Chondrocyte (in vitro differentiated cells): ENCODE measurements at regions not wholly inside any gene's neighbourhood (a gene's known extent, or its start where the extent isn't known, plus 50 kb on each side); places are given as distances from the start of the nearest gene placed in this dataset.

Experiments used
- DNase-seq: peaks from one replicate; pipeline ENCODE4 v3.0.0; 2021; ENCODE audit warnings: mixed read lengths, low spot score
- H3K27ac Mint-ChIP-seq: one replicate; pipeline ENCODE4 v1.8.0; 2021; ENCODE audit warnings: mild to moderate bottlenecking, moderate library complexity, mixed read lengths; ENCODE audit not compliant: unreplicated experiment
- H3K27me3 Mint-ChIP-seq: 2 replicates; pipeline ENCODE4 v1.8.0; 2021; ENCODE audit warnings: low read depth, mixed read lengths
- H3K36me3 Mint-ChIP-seq: 2 replicates; pipeline ENCODE4 v1.8.0; 2021; ENCODE audit warnings: low read depth, mixed read lengths
- H3K4me1 Mint-ChIP-seq: 2 replicates; pipeline ENCODE4 v1.8.0; 2021; ENCODE audit warnings: low read depth, mild to moderate bottlenecking, mixed read lengths
- H3K4me3 Mint-ChIP-seq: one replicate; pipeline ENCODE4 v1.8.0; 2021; ENCODE audit warnings: mild to moderate bottlenecking, moderate library complexity, mixed read lengths; ENCODE audit not compliant: unreplicated experiment
- H3K9me3 Mint-ChIP-seq: 2 replicates; pipeline ENCODE4 v1.8.0; 2021; ENCODE audit warnings: low read depth, mixed read lengths
- CTCF ChIP-seq: fragments of 200-600 bp; sonication (generic); IDR thresholded peaks from 2 replicates; pipeline ENCODE4 v1.5.0; 2021; ENCODE audit warnings: antibody characterized with exemption, mild to moderate bottlenecking, moderate library complexity

DNA sequence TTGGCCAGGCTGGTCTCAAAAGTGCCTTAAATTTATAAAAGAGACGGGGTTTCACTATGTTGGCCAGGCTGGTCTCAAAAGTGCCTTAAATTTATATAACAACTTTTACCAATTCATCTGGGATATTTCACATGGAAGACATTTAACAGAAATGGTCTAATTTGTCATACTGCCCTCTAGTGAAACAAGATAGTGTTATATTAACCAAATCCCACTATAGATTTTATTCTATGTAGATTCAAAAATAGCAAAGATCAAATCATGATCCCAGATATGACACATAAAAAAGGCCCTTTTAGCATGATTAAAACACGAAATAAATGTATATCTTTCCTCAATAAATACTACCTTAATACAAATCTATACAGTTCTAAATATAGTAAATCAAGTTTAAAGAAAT is 102.8 kb upstream of the TFAP2D start:
- H3K27me3 Mint-ChIP-seq: peaks cover 11% of the 10 kb centered on the region
- H3K9me3 Mint-ChIP-seq: no peaks in the 10 kb centered on the region
- H3K36me3 Mint-ChIP-seq: no peaks in the 10 kb centered on the region
- peak; percentile 76 for TF ChIP-seq CTCF
- H3K4me3 Mint-ChIP-seq: no peak overlapping the region
- DNase-seq: no peak
- no peak overlapping the region for H3K27ac Mint-ChIP-seq
- H3K4me1 Mint-ChIP-seq: no peaks in the 10 kb centered on the region

DNA sequence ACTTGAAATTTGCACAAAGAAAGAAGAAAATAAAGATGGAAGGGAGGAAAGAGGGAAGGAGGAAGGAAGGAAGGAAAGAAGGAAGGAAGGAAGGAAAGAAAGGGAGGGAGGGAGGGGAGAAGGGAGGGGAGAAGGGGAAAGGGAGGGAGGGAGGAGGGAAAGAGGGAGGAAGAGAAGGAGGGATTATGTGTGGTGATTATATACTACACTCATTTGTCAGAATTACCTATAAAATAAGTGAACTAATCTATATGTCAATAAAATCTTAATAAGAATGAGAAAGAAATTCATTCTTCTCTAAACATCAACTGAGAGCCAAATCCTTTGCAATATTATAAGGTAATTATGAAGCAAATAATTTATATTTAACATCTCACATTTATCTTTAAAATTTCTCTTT is 77.9 kb upstream of the TFAP2D start:
- H3K36me3 Mint-ChIP-seq: no peaks in the 10 kb centered on the region
- H3K27ac Mint-ChIP-seq: no peak overlapping the region
- peaks cover 8% of the 10 kb centered on the region for H3K27me3 Mint-ChIP-seq
- H3K9me3 Mint-ChIP-seq: no peaks in the 10 kb centered on the region
- no peak for DNase-seq
- no peaks in the 10 kb centered on the region for H3K4me1 Mint-ChIP-seq
- no peak overlapping the region for H3K4me3 Mint-ChIP-seq
- no peak for TF ChIP-seq CTCF

GRCh38 chr6:50637267-50637666 is 76.1 kb upstream of the TFAP2D start:
- Mint-ChIP-seq H3K9me3 (no peaks in the 10 kb centered on the region), H3K27me3 (peaks cover 10% of the 10 kb centered on the region), H3K36me3 (no peaks in the 10 kb centered on the region), H3K4me1 (no peaks in the 10 kb centered on the region), H3K4me3 (no peak overlapping the region), H3K27ac (no peak overlapping the region)
- no peak for DNase-seq
- no peak for TF ChIP-seq CTCF

DNA sequence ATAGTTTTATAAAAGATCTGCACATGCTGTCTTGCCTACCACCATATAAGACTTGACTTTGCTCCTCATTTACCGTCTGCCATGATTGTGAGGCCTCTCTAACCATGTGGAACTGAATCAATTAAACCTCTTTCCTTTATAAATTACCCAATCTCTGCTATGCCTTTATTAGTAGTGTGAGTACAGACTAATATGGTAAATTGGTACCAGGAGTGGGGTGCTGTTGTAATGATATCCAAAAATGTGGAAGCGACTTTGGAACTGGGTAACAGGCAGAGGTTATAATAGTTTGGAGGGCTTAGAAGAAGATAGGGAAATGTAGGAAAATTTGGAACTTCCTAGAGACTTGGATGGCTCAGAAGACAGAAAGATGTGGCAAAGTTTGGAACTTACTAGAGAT is 64.2 kb upstream of the TFAP2D start:
- Mint-ChIP-seq H3K27ac (no peak overlapping the region), H3K9me3 (peaks cover 15% of the 10 kb centered on the region)

GRCh38 chr6:50653253-50653652 is 60.1 kb upstream of the TFAP2D start:
- H3K9me3 Mint-ChIP-seq: peaks cover 12% of the 10 kb centered on the region
- no peaks in the 10 kb centered on the region for H3K4me1 Mint-ChIP-seq
- no peak for TF ChIP-seq CTCF
- no peak overlapping the region for H3K27ac Mint-ChIP-seq
- H3K27me3 Mint-ChIP-seq: peaks cover 2% of the 10 kb centered on the region
- peaks cover 2% of the 10 kb centered on the region for H3K36me3 Mint-ChIP-seq
- no peak overlapping the region for H3K4me3 Mint-ChIP-seq
- DNase-seq: no peak

More for the DNA sequence above, 64.2 kb upstream of the TFAP2D start:
- H3K4me1 Mint-ChIP-seq: no peaks in the 10 kb centered on the region
- H3K36me3 Mint-ChIP-seq: peaks cover 2% of the 10 kb centered on the region
- no peak for DNase-seq
- no peak for TF ChIP-seq CTCF
- H3K27me3 Mint-ChIP-seq: peaks cover 2% of the 10 kb centered on the region
- H3K4me3 Mint-ChIP-seq: no peak overlapping the region
